ENCODE measurements at regions not wholly inside any gene's neighbourhood (a gene's known extent, or its start where the extent isn't known, plus 50 kb on each side); places are given as distances from the start of the nearest gene placed in this dataset.

- no peak for TF ChIP-seq POLR2A (IDR thresholded peaks at IDR 0.05)
- TF ChIP-seq, protein P1, sequence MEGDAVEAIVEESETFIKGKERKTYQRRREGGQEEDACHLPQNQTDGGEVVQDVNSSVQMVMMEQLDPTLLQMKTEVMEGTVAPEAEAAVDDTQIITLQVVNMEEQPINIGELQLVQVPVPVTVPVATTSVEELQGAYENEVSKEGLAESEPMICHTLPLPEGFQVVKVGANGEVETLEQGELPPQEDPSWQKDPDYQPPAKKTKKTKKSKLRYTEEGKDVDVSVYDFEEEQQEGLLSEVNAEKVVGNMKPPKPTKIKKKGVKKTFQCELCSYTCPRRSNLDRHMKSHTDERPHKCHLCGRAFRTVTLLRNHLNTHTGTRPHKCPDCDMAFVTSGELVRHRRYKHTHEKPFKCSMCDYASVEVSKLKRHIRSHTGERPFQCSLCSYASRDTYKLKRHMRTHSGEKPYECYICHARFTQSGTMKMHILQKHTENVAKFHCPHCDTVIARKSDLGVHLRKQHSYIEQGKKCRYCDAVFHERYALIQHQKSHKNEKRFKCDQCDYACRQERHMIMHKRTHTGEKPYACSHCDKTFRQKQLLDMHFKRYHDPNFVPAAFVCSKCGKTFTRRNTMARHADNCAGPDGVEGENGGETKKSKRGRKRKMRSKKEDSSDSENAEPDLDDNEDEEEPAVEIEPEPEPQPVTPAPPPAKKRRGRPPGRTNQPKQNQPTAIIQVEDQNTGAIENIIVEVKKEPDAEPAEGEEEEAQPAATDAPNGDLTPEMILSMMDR (IDR thresholded peaks at IDR 0.05) = no peak
Measured at GRCh38 chr5:98497418-98497817, 276.0 kb upstream of the RGMB start.

All from uterus (tissue), 2 donors.